GM18858 (cell line): ENCODE measurements at regions not wholly inside any gene's neighbourhood (a gene's known extent, or its start where the extent isn't known, plus 50 kb on each side); places are given as distances from the start of the nearest gene placed in this dataset.

ENCODE experiments used
- ATAC-seq: cut with Tn5 transposase; IDR thresholded peaks from one replicate; pipeline ENCODE4 v1.9.1; 2021; ENCODE audit not compliant: unreplicated experiment

- ATAC-seq, result no peak
Observed at GRCh38 chr3:86333636-86334035, 657.3 kb downstream of the VGLL3 start.

GRCh38 chr3:86303935-86304334 is 687.0 kb downstream of the VGLL3 start:
- ATAC-seq, result no peak

DNA sequence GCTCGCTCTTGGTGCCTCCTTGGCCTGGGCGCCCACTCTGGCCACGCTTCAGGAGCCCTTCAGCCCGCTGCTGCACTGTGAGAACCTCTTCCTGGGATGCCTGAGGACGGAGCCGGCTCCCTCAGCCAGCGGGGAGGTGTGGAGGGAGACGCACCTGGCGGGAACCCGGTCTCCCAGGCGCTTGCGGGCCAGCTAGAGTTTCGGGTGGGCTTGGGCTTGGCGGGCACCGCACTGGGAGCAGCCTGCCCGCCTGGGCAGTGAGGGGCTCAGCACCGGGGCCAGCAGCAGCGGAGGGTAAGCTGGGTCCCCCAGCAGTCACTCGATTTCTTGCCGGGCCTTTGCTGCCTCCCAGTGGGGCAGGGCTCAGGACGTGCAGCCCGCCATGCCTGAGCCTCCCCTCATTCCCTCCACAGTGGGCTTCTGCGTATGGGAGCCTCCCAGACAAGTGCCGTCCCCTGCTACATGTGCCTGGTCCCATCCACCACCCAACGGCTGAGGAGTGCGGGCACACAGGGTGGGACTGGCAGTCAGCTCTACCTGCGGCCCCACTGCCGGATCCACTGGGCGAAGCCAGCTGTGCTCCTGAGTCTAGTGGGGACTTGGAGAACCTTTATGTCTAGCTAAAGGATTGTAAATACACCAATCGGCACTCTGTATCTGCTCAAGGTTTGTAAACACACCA is 708.7 kb downstream of the VGLL3 start:
- ATAC-seq, result no peak

DNA sequence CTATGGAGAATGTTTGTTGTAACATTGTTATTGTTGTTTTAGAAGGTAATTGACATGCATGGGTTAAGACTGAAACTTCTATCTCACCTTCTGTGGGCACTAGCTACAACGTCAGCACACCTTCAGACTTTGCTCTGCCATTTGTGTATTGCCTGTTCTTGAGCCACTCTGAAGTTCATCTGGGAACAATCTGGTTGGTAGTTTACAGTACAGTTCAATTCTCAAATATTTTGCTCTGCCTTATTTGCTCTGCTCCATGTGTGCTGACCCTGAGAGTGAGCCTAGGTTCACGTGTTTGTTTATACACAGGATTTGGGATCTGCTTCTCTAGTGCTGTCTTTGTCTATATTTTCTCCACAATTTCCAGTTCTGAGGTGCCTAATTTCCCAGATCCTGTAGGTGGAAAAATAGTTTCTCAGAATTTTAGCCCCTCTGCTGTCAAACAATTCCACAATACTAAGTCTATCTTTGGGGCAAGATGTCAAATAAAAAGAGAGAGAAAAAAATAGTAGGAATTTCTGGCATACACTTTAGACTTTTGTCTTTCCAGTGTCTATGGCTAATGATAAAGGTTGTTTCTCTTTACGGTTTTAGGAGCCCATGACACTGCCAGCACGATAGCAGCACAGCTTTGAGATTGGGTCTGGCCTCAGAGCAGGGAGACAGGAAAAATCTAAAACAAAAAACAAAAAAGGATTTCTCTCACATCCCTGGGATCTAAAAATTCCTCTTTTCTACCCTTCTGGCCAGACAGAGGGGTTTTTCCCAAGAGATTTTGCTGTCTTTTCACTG is 721.4 kb downstream of the VGLL3 start:
- no peak for ATAC-seq

GRCh38 chr3:86257955-86258641 is 732.9 kb downstream of the VGLL3 start:
- ATAC-seq, result peak; percentile 95

DNA sequence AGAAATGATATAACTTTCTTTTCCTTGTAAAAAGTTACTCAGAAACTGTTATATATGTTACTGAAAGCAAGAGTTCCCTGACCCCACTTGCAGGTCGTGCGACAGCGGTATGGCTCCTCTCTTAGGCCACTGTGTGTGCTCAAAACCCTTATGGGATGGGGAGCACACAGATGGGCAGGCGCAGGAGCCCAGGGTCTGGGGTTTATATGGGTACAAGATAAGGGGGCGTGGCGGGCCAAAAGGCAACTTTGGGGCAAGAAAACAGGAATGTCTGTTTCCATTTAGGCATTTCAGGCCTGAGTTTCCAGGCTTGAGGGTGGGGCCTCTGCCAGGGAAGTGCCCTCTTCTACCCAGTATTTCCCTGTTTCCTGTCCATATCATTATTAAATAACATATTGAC is 736.5 kb downstream of the VGLL3 start:
- no peak for ATAC-seq

DNA sequence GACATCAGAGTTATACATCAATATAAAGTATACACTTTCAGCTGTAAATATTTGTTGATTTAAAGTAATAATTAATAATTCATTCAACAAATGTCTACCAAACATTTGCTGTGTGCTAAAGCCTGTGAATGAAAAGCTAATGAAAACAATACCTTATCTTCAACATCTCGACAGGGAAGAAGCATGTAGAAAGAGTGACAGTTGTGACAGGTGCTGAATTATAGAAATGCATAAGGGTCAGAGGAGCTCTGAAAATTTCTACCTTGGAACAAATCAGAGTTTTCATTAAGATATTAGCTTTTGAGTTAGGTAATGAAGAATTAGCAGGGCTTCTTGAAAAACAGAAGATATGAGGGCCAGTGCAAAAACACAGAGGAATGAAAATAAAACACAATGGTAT is 739.2 kb downstream of the VGLL3 start:
- ATAC-seq, result no peak

DNA sequence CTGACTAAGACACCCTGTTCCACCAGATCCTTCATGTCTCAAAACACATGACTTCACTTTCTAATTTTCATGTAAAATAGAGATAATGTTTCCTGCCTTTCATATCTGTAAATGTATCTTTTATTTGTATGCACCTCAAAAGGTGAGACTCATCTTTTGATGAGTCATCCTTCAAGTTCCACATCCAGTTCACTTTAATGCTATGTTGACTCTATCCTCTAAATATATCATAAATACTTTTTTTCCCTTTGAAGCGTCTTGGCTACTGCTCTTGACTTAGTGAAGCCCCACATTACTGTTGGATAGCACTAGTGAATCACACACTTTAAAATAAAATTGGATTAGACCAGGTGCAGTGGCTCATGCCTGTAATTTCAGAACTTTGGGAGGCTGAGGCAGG is 741.1 kb downstream of the VGLL3 start:
- no peak for ATAC-seq

DNA sequence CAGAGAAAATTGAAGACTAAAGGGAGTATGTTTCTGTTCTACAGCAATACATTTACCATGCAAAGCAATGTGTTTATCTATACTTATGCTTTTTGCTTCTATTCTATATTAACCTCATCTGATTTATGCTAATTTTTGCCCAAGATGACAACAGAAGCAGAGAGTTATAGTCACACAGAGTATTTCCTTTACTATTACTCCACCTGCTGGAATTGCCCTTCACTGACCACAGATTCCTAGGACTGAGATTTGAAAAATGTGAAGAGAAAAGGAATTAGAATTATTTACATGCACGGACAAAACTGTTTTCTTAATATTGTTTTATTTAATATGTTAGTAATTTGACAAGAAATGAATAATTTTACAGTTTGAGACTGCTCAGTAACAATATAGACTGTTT is 745.6 kb downstream of the VGLL3 start:
- no peak for ATAC-seq

GRCh38 chr3:86244905-86245304 is 746.0 kb downstream of the VGLL3 start:
- no peak for ATAC-seq

GRCh38 chr3:86239946-86240345 is 751.0 kb downstream of the VGLL3 start:
- no peak for ATAC-seq

GRCh38 chr3:86234506-86235254 is 756.3 kb downstream of the VGLL3 start:
- ATAC-seq, result no peak

- no peak for ATAC-seq
Observed at GRCh38 chr3:86230762-86231161, 760.2 kb downstream of the VGLL3 start.

DNA sequence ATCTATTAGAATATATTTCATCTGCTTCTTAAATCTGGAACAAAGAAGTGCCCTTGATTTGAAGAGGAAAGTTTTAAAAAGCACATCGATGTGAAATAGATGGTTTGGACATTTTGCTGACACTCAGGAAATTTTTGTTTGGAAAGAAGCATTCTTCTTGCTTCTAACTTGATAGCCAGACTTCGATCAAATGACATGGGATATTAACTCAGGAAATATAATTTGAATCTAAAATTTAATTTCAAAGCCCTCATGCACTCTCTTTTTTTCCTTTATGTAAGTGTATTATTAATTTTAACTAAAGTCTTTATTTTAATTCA is 761.2 kb downstream of the VGLL3 start:
- no peak for ATAC-seq

DNA sequence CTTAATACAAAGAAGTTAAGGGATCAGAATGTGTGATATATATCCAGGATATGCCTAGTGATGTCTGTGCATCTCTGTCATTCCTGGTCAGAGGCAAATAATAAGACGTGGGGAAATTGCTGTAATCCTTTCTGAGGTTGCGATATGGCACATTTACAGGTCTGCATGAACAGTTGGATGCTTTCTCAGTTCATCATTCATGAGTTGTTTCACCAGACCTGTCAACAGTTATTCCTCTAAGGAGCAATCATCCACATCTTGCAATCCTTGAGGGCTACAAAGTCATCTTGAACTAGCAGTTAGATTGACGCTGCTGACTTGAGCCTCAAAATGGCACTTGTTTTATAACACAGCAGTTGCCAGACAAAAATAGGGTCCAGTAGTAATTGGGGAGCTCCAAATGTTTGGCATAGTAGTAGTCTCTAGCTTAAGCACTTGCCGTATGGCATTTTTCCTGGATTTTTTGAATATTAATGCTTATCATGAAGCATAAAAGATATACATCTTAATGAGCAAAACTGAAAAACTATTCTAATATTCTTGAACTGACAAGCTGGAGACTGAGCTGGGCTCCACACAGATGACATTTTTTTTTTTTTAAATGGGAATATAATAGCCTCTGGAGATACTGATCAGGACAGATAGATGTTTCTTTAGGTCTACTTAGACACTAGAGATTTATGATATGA is 761.7 kb downstream of the VGLL3 start:
- ATAC-seq, result no peak

- ATAC-seq, result no peak
Observed at GRCh38 chr3:86228101-86228500, 762.8 kb downstream of the VGLL3 start.

DNA sequence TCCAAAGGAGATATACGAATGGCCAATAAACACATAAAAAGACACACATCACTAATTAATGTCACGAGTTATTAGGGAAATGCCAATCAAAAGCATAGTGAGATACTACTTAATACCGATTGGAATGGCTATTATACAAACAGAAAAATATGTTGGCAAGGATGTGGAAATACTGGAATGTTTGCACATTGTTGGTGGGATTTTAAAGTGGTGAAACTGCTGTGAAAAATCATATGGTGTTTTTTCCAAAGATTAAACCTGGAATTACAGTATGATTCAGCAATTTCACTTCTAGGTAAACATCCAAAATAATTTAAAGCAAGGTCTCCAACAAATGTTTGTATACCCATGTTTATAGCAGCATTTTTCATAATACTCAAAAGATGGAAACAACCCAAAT is 765.5 kb downstream of the VGLL3 start:
- ATAC-seq, result no peak

DNA sequence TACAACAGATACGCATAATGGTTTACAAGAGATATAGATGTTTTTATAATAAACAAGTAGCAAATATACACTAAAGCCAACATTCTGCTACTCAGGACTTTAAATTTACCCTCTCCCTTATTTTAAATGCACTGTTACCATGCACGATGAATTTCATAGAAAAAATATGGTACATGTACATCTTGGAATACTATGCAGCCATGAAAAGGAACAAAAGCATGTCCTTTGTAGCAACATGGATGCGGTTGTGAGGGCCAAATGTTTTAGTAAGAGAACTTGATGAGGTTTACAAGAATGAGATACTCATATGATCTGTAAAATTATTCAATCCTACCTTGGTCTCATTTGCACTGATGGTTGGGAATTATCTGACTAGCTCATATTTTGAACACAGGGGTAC is 769.3 kb downstream of the VGLL3 start:
- ATAC-seq, result no peak

DNA sequence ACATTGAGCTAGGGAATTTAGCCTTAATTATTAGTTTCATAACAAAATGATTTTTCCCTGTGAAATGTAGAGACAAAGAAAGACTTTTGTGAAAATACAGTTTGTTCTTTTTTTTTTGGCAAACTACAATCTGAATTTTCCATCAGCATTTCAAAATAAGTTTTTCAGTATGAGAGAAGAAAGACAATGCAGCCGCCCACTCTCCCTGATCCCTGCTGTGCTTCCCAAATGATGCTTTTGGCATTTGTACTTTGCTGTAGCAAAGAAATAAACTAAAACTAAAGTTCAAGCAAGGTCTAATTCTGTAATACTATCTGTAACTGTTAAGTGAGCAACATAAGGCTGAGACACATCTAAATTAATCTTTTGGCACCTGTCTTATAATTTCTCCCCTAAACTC is 782.2 kb downstream of the VGLL3 start:
- ATAC-seq, result no peak

DNA sequence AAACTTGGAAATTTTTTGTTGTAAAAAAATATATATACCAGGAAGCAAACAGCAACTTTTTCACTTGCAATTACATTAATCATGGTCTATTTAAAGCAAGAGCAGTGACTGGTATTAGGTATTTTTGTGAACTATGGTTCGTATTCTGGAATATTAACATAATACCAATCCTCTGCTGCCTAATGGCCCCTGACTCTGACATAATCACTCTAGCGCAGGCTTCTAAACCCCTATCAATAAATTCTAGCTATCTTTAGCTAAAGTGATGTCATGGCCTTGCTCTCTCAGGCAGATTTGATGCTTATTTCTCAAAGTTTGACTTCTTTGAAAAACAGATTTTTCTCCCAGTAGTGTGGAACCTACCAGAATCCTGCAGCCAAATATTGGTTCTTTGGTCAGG is 808.3 kb downstream of the VGLL3 start:
- ATAC-seq, result no peak

- ATAC-seq, result no peak
Observed at GRCh38 chr3:86180696-86181095, 810.3 kb downstream of the VGLL3 start.
